Mesenchymal stem cell (in vitro differentiated cells and primary cell): ENCODE measurements at regions not wholly inside any gene's neighbourhood (a gene's known extent, or its start where the extent isn't known, plus 50 kb on each side); places are given as distances from the start of the nearest gene placed in this dataset.

Experiments used
- DNase-seq: peaks from one replicate; pipeline ENCODE4 v3.0.0-alpha.2; 2013
- H2AFZ ChIP-seq: one replicate; pipeline ENCODE4 v1.6.1; 2013; ENCODE audit warnings: low read depth, mild to moderate bottlenecking, control low read depth, inconsistent platforms, low read length, moderate library complexity
- H2AK5ac ChIP-seq: 2 replicates; pipeline ENCODE4 v1.6.1; 2013; ENCODE audit warnings: low read length, moderate library complexity, mild to moderate bottlenecking, inconsistent platforms; ENCODE audit not compliant: severe bottlenecking
- H2BK120ac ChIP-seq: one replicate; pipeline ENCODE4 v1.6.1; 2013; ENCODE audit warnings: low read depth, mild to moderate bottlenecking, inconsistent platforms, low read length, moderate library complexity
- H2BK12ac ChIP-seq, 2 experiments: one replicate each; pipeline ENCODE4 v1.6.1; 2013; ENCODE audit warnings: inconsistent platforms in 2 of 2, low read length in 2 of 2, mild to moderate bottlenecking in 2 of 2, moderate library complexity in 2 of 2, control low read depth in 1 of 2
- H2BK15ac ChIP-seq: one replicate; pipeline ENCODE4 v1.6.1; 2013; ENCODE audit warnings: mild to moderate bottlenecking, low read depth, inconsistent platforms; ENCODE audit not compliant: poor library complexity, severe bottlenecking
- H2BK5ac ChIP-seq: 2 replicates; pipeline ENCODE4 v1.6.1; 2013; ENCODE audit warnings: low read depth, mild to moderate bottlenecking, low read length, control low read depth, inconsistent platforms; ENCODE audit not compliant: poor library complexity, severe bottlenecking
- H3K14ac ChIP-seq, 2 experiments: one replicate each; pipeline ENCODE4 v1.6.1; 2013; ENCODE audit warnings: inconsistent platforms in 2 of 2, low read length in 2 of 2, control low read depth in 1 of 2, mild to moderate bottlenecking in 1 of 2, moderate library complexity in 1 of 2
- H3K18ac ChIP-seq, 2 experiments: one replicate each; pipeline ENCODE4 v1.6.1; 2013; ENCODE audit warnings: inconsistent platforms in 2 of 2, low read length in 2 of 2, control low read depth in 1 of 2, low read depth in 1 of 2, mild to moderate bottlenecking in 1 of 2
- H3K23ac ChIP-seq, 2 experiments: one replicate each; pipeline ENCODE4 v1.6.1; 2013; ENCODE audit warnings: inconsistent platforms in 2 of 2, low read length in 2 of 2, mild to moderate bottlenecking in 2 of 2, moderate library complexity in 2 of 2, control low read depth in 1 of 2
- H3K27ac ChIP-seq: 2 replicates; pipeline ENCODE4 v1.5.1; 2013; ENCODE audit warnings: mild to moderate bottlenecking, moderate library complexity, low read length, control low read depth, inconsistent platforms; ENCODE audit not compliant: poor library complexity, severe bottlenecking
- H3K27me3 ChIP-seq, 2 experiments: 2 replicates each; pipeline versions ENCODE4 v1.6.1 to v1.7.0; 2013; ENCODE audit warnings: low read length in 2 of 2, mild to moderate bottlenecking in 2 of 2, moderate library complexity in 2 of 2, control low read depth in 1 of 2, inconsistent platforms in 1 of 2; ENCODE audit not compliant: control insufficient read depth in 1 of 2, insufficient read depth in 1 of 2
- H3K36me3 ChIP-seq, 2 experiments: 2 replicates each; pipeline versions ENCODE4 v1.6.1 to v1.7.0; 2013; ENCODE audit warnings: low read length in 2 of 2, control low read depth in 1 of 2, inconsistent platforms in 1 of 2, low read depth in 1 of 2, mild to moderate bottlenecking in 1 of 2; ENCODE audit not compliant: insufficient read depth in 2 of 2, control insufficient read depth in 1 of 2
- H3K4ac ChIP-seq, 2 experiments: one replicate each; pipeline ENCODE4 v1.6.1; 2013; ENCODE audit warnings: inconsistent platforms in 2 of 2, low read length in 2 of 2, mild to moderate bottlenecking in 2 of 2, moderate library complexity in 2 of 2, control low read depth in 1 of 2, low read depth in 1 of 2
- H3K4me1 ChIP-seq: 2 replicates; pipeline ENCODE4 v1.6.1; 2013; ENCODE audit warnings: low read depth, low read length, control low read depth; ENCODE audit not compliant: control insufficient read depth, insufficient read depth
- H3K4me2 ChIP-seq: 2 replicates; pipeline ENCODE4 v1.6.1; 2013; ENCODE audit warnings: low read length, mild to moderate bottlenecking, inconsistent platforms; ENCODE audit not compliant: poor library complexity, severe bottlenecking
- H3K4me3 ChIP-seq, 2 experiments: 2 replicates each; pipeline versions ENCODE4 v1.5.1 to v1.7.0; 2013; ENCODE audit warnings: low read length in 2 of 2, mild to moderate bottlenecking in 2 of 2, control low read depth in 1 of 2, low read depth in 1 of 2; ENCODE audit not compliant: insufficient read depth in 1 of 2
- H3K79me1 ChIP-seq: replicated peaks from 2 replicates; pipeline ENCODE4 v1.6.1; 2013; ENCODE audit warnings: mild to moderate bottlenecking, control low read depth, low read length, inconsistent platforms; ENCODE audit not compliant: poor library complexity, severe bottlenecking
- H3K9ac ChIP-seq: 2 replicates; pipeline ENCODE4 v1.7.0; 2013; ENCODE audit warnings: mild to moderate bottlenecking, low read length, moderate library complexity
- H3K9me3 ChIP-seq: 2 replicates; pipeline ENCODE4 v1.7.0; 2013; ENCODE audit warnings: mild to moderate bottlenecking, low read length; ENCODE audit not compliant: control insufficient read depth
- H4K8ac ChIP-seq: one replicate; pipeline ENCODE4 v1.6.1; 2013; ENCODE audit warnings: inconsistent platforms, mild to moderate bottlenecking, low read length, moderate library complexity
- H4K91ac ChIP-seq: one replicate; pipeline ENCODE4 v1.6.1; 2013; ENCODE audit warnings: mild to moderate bottlenecking, low read length, inconsistent platforms
- WGBS: methylation state at CpG from one replicate; pipeline ENCODE4 v1.1.7; 2013; ENCODE audit warnings: mixed read lengths; 5-methylcytosine and 5-hydroxymethylcytosine counted together

GRCh38 chr2:556485-556884 is 120.7 kb downstream of the TMEM18 start:
- Histone ChIP-seq H4K91ac (no peak overlapping the region), H3K23ac (no peak overlapping the region), H3K9me3 (no peaks in the 10 kb centered on the region), H3K4me1 (no peaks in the 10 kb centered on the region), H3K14ac (no peak overlapping the region), H3K4me2 (no peak overlapping the region), H2AK5ac (no peak overlapping the region), H4K8ac (no peak overlapping the region), H3K18ac (no peak overlapping the region), H3K4ac (no peak overlapping the region), H3K9ac (no peak overlapping the region), H3K36me3 (no peaks in the 10 kb centered on the region), H2BK5ac (no peak overlapping the region), H3K27ac (no peak overlapping the region), H2BK12ac (no peak overlapping the region), H2BK120ac (no peak overlapping the region), H2AFZ (no peak overlapping the region), H3K79me1 (no peaks in the 10 kb centered on the region), H3K27me3 (peaks cover 0 to 28% of the 10 kb centered on the region in 2 experiments), H3K4me3 (no peak overlapping the region), H2BK15ac (no peak overlapping the region)
- no peak for DNase-seq
- 70% methylated on average over 11 of the region's 11 CpGs for WGBS

- Histone ChIP-seq H3K36me3 (no peaks in the 10 kb centered on the region), H3K23ac (no peak overlapping the region), H2AK5ac (no peak overlapping the region), H2AFZ (no peak overlapping the region), H2BK12ac (no peak overlapping the region), H3K14ac (no peak overlapping the region), H3K4me3 (no peak overlapping the region), H2BK120ac (no peak overlapping the region), H3K4me2 (no peak overlapping the region), H3K27ac (no peak overlapping the region), H3K79me1 (no peaks in the 10 kb centered on the region), H2BK5ac (no peak overlapping the region), H4K91ac (no peak overlapping the region), H3K27me3 (peaks cover 0 to 35% of the 10 kb centered on the region in 2 experiments), H3K4me1 (no peaks in the 10 kb centered on the region), H4K8ac (no peak overlapping the region), H2BK15ac (no peak overlapping the region), H3K9ac (no peak overlapping the region), H3K9me3 (no peaks in the 10 kb centered on the region), H3K18ac (no peak overlapping the region), H3K4ac (no peak overlapping the region)
- 82% methylated on average over 10 of the region's 12 CpGs for WGBS
- no peak for DNase-seq
Measured at GRCh38 chr2:555164-555922, 121.9 kb downstream of the TMEM18 start.

DNA sequence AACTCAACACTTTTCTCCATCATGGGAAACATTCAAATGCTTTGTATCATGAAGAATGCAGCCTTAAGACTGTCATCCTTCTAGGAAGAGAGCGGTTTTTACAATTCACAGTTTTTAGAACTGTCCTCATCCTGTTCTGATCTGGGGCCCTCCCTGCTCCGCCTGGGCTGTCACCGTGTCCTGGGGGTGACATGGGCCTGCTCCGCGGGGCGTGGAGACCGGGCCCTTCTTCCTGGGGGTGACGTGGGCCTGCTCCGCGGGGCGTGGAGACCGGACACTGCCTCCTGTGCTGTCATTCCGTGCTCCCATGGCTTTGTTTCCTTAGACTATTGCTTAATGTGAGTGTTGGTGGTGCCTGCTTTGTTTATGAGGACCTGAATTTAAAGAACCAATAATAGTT is 122.8 kb downstream of the TMEM18 start:
- no peak overlapping the region for H2AFZ ChIP-seq
- H4K8ac ChIP-seq = no peak overlapping the region
- no peak overlapping the region for H3K27ac ChIP-seq
- H2BK12ac ChIP-seq = no peak overlapping the region
- no peak overlapping the region for H3K4me3 ChIP-seq
- no peak overlapping the region for H3K4ac ChIP-seq
- H4K91ac ChIP-seq = no peak overlapping the region
- H2BK120ac ChIP-seq = no peak overlapping the region
- H3K4me2 ChIP-seq = no peak overlapping the region
- H2BK15ac ChIP-seq = no peak overlapping the region
- H3K27me3 ChIP-seq = peaks cover 0 to 26% of the 10 kb centered on the region in 2 experiments
- H2AK5ac ChIP-seq = no peak overlapping the region
- H3K36me3 ChIP-seq = no peaks in the 10 kb centered on the region
- no peaks in the 10 kb centered on the region for H3K4me1 ChIP-seq
- DNase-seq = no peak
- H3K9me3 ChIP-seq = no peaks in the 10 kb centered on the region
- H3K79me1 ChIP-seq = no peaks in the 10 kb centered on the region
- H3K23ac ChIP-seq = no peak overlapping the region
- WGBS = 80% methylated on average over 11 of the region's 13 CpGs
- no peak overlapping the region for H2BK5ac ChIP-seq
- H3K18ac ChIP-seq = no peak overlapping the region
- no peak overlapping the region for H3K14ac ChIP-seq
- H3K9ac ChIP-seq = no peak overlapping the region

- H3K23ac ChIP-seq = no peak overlapping the region
- H2BK12ac ChIP-seq = no peak overlapping the region
- no peaks in the 10 kb centered on the region for H3K36me3 ChIP-seq
- H4K8ac ChIP-seq = no peak overlapping the region
- no peaks in the 10 kb centered on the region for H3K79me1 ChIP-seq
- no peak overlapping the region for H2AFZ ChIP-seq
- no peak overlapping the region for H3K4me2 ChIP-seq
- DNase-seq = no peak
- H3K18ac ChIP-seq = no peak overlapping the region
- WGBS = 71% methylated on average over 14 of the region's 14 CpGs
- no peak overlapping the region for H3K9ac ChIP-seq
- no peak overlapping the region for H2BK120ac ChIP-seq
- H3K14ac ChIP-seq = no peak overlapping the region
- no peak overlapping the region for H3K4ac ChIP-seq
- H2AK5ac ChIP-seq = no peak overlapping the region
- no peaks in the 10 kb centered on the region for H3K9me3 ChIP-seq
- H2BK15ac ChIP-seq = no peak overlapping the region
- no peak overlapping the region for H3K4me3 ChIP-seq
- no peak overlapping the region for H3K27ac ChIP-seq
- H2BK5ac ChIP-seq = no peak overlapping the region
- no peak overlapping the region for H4K91ac ChIP-seq
- H3K4me1 ChIP-seq = no peaks in the 10 kb centered on the region
- peaks cover 0 to 31% of the 10 kb centered on the region in 2 experiments for H3K27me3 ChIP-seq
Measured at GRCh38 chr2:552906-553305, 124.3 kb downstream of the TMEM18 start.
